HG02981 (cell line): ENCODE measurements at regions not wholly inside any gene's neighbourhood (a gene's known extent, or its start where the extent isn't known, plus 50 kb on each side); places are given as distances from the start of the nearest gene placed in this dataset.

Source experiments
- ATAC-seq: cut with Tn5 transposase; IDR thresholded peaks from one replicate; pipeline ENCODE4 v1.9.1; 2021; ENCODE audit warnings: mild to moderate bottlenecking, moderate library complexity; ENCODE audit not compliant: unreplicated experiment

GRCh38 chr13:33612641-33613638, 205.0 kb upstream of the RFC3 start:
- ATAC-seq: peak; percentile 60

- ATAC-seq: no peak
These were observed 202.5 kb upstream of the RFC3 start for GRCh38 chr13:33615436-33615835.

- no peak for ATAC-seq
These were observed 201.8 kb upstream of the RFC3 start for GRCh38 chr13:33616130-33616529.

- no peak for ATAC-seq
These were observed 200.9 kb upstream of the RFC3 start for GRCh38 chr13:33617055-33617454.

DNA sequence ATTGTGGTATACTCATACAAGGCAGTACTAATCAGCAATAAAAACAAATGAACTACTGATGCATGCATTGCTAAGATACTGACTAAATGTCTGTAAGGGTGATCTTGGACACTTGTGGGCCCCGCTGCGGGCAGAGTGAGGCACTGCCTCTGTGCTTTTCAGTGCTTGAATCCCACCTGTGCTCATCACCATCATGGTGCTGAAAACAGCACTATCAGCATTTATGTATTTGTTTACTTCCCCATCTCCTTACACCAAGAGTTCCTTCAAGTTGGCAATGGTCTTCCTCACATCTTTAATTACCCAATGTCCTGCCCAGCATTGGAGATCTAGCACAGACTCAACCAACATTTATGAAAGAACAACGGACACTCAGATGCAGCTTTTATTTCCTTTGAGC, 193.7 kb upstream of the RFC3 start:
- ATAC-seq: no peak

GRCh38 chr13:33624740-33625139, 193.2 kb upstream of the RFC3 start:
- no peak for ATAC-seq

GRCh38 chr13:33626407-33626806, 191.5 kb upstream of the RFC3 start:
- no peak for ATAC-seq

GRCh38 chr13:33628662-33629061, 189.3 kb upstream of the RFC3 start:
- ATAC-seq: no peak

DNA sequence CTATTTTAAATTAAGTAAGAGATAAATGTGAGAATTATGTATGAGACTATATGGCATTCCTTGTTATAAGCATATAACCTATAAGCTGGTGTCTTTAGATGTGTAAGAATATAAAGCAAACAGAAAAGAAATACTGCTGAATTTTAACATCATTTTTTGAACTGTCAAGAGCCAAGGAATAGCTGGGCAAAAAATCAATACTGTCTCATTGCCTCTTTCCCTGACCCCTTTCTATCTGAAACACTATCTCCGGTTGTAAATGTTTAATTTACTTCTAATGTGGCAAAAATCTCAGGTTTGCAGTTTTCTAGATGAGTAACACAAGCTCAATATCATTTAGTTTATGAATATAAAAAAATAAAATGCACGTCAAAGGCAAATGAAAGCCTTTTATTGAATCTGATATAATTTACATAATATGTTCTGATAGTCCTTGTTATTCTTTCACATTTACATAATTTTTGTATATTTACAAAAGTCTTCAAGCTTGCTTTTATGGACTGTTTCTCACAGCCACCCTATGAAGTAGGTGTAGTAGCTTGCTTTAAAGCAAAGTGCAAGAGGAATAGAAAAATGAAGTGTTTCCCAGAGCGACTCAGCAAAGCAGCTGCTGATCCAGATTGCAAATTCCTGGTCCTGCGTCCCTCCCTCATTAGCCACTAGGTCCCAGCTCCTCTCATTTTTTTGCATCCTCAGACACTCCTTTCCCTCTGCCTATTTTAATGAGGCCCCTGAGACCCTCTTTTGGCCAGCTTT, 188.2 kb upstream of the RFC3 start:
- no peak for ATAC-seq

DNA sequence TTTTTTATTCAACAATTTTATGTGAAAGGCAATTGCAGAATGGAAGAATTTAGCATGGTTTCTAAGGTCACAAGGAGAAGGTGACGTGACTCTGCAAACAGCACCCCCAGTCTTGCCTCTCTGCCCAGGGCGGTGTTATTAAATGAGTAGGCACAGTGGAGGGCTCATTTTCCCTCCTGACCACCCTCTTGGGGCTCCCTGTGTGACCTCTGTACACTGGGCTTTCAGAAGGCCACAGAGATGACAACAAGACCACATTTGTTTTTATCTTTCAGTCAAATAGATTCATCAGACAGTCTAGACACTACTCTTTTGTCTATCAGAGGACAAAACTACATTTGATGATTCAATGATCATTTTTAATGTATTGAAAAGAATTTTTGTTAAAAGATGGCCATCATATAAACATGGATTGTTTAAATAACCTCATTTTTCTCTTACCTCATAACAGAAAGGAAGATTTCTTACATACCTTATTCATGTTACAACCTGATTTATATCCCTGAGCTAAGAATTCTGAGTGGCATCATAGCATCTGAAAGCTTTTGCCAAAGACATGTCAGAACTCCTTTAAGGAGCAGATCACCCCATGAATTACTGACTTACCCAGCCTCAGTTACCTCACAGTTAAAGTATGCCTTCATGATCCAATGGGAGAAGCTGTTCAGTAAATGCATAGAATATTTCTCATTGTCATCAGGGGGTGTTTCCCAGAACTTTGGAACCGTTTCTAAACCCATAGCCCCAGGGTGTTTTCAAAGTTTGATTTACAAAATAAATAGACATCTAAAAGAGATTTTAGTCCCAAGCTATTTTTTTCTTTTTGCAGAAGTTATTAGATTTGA, 184.0 kb upstream of the RFC3 start:
- ATAC-seq: no peak

DNA sequence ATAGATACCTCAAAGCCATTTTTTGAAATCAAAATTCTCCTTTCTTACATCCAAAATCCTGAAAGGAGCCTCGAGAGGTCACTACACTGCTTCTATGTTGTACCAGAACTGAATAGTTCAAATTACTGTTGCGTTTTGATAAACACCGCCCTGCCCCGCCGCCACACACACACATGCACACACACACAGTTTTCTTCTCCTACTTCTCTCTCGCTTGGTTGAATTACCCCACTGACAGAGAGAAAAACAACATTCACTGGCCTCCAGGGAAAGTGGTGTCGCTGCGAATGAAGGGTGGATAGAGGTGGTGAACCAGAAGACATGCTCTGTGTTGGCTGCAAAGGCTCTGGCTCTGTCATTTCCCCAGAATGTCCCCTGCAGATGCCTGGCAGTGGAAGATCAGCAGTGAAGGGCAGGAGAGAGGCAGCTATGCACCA, 183.4 kb upstream of the RFC3 start:
- ATAC-seq: no peak

DNA sequence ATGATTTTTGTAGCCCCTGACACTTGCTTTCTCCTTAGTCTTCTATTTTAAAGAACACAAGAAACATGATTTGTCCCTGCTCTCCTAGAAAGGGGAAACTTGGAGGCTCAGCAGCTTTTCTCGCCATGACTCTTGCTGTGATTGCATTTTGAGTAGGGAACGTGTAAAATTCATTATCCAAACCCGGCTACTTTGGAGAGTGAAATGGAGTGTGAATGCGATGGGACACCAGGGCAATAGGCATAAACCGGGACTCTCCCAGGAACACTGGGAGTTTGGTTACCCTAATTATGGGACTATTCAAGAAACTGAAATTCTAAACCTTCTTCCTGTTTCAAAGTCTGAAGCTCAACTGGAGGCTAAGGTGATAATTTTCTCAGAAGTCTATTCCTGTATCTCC, 181.7 kb upstream of the RFC3 start:
- ATAC-seq: no peak

- no peak for ATAC-seq
These were observed 180.8 kb upstream of the RFC3 start for GRCh38 chr13:33636955-33637670.

DNA sequence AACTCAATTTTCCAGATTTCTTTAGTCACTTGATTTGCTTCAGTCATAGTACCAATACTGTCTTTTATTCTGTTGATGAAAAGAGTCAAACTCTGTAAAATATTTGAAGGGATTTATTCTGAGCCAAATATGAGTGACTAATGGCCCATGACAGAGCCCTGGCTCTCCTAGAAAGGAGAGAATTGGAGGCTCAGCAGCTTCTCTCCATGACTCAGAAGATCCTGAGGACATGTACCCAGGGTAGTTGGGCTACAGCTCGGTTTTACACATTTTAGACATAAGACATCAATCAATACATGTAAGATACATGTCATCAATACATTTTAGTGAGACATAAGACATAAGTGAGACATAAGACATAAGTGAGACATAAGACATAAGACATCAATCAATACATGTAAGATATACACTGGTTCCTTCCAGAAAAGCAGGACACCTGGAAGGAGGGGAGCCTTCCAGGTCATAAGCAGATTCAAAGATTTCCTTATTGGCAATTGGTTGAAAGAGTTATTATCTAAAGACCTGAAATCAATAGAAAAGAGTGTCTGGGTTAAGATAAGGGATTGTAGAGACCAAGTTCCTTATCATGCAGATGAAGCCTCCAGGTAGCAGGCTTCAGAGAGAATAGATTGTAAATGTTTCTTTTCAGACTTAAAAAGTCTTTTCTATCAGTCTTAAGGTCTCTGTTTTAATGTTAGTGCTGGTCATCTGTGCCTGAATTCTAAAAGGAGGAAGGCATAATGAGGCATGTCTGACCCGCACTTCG, 179.8 kb upstream of the RFC3 start:
- ATAC-seq: no peak

GRCh38 chr13:33639158-33639557, 178.8 kb upstream of the RFC3 start:
- no peak for ATAC-seq

GRCh38 chr13:33639626-33640080, 178.3 kb upstream of the RFC3 start:
- ATAC-seq: peak; percentile 49

DNA sequence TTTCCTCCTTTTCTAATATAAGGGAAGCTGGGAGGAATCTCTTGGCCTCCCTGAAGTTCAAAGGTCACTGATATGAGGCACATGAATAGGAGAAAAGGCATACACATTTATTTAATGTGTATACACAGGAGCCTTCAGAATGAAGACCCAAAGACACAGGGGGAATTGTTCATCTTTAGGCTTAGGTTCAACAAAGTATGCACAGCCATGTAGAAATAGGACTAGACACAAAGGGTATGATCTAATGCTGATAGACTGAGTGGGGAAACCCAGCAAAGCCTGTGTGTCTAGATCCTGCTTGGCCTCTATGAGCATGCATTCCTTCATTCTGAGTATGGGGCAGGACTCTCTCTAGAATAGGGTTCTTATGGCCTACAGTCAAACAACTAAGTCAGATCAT, 177.1 kb upstream of the RFC3 start:
- no peak for ATAC-seq

- no peak for ATAC-seq
These were observed 175.4 kb upstream of the RFC3 start for GRCh38 chr13:33642374-33643065.
